ENCODE measurements at regions not wholly inside any gene's neighbourhood (a gene's known extent, or its start where the extent isn't known, plus 50 kb on each side); places are given as distances from the start of the nearest gene placed in this dataset.

GRCh38 chr12:13887779-13888388, 93.5 kb downstream of the GRIN2B start:
- FAIRE-seq: no peak
- Histone ChIP-seq H3K36me3 (ENCODE audit: control insufficient read depth, insufficient read depth, low read length) (no peaks in the 10 kb centered on the region), H3K4me3 (ENCODE audit: low read depth, low read length) (no peak overlapping the region), H3K27me3 (ENCODE audit: control insufficient read depth, insufficient read depth, low read length) (no peaks in the 10 kb centered on the region)
- no peak for DNase-seq (ENCODE audit: low read depth)
- TF ChIP-seq, protein P1, sequence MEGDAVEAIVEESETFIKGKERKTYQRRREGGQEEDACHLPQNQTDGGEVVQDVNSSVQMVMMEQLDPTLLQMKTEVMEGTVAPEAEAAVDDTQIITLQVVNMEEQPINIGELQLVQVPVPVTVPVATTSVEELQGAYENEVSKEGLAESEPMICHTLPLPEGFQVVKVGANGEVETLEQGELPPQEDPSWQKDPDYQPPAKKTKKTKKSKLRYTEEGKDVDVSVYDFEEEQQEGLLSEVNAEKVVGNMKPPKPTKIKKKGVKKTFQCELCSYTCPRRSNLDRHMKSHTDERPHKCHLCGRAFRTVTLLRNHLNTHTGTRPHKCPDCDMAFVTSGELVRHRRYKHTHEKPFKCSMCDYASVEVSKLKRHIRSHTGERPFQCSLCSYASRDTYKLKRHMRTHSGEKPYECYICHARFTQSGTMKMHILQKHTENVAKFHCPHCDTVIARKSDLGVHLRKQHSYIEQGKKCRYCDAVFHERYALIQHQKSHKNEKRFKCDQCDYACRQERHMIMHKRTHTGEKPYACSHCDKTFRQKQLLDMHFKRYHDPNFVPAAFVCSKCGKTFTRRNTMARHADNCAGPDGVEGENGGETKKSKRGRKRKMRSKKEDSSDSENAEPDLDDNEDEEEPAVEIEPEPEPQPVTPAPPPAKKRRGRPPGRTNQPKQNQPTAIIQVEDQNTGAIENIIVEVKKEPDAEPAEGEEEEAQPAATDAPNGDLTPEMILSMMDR (IDR thresholded peaks at IDR 0.05; ENCODE audit: insufficient read depth, low read length, severe bottlenecking): no peak

DNA sequence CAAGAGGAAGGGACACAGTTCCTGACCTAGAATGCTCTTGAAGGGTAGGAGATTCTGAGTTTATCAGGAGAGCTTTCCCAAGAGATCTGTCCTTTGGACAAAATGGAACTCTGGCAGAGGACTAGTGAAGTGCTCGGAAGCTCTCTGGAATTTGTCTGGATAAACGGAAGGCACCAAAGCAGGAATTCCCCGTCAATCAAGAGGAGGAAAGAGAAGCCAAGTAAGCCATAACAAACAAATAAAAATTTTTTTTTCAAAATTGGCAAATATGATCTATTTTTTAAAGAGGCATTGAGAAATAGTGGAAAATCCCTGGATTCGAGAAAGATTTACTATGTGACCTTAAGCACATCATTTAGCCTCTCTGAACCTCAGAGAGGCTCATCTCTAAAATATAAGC, 99.2 kb downstream of the GRIN2B start:
- TF ChIP-seq, protein P1 (IDR thresholded peaks at IDR 0.05; ENCODE audit: insufficient read depth, low read length, severe bottlenecking): no peak
- Histone ChIP-seq H3K36me3 (ENCODE audit: control insufficient read depth, insufficient read depth, low read length) (no peaks in the 10 kb centered on the region), H3K4me3 (ENCODE audit: low read depth, low read length) (no peak overlapping the region), H3K27me3 (ENCODE audit: control insufficient read depth, insufficient read depth, low read length) (no peaks in the 10 kb centered on the region)
- FAIRE-seq (no peak), DNase-seq (ENCODE audit: low read depth) (no peak)

DNA sequence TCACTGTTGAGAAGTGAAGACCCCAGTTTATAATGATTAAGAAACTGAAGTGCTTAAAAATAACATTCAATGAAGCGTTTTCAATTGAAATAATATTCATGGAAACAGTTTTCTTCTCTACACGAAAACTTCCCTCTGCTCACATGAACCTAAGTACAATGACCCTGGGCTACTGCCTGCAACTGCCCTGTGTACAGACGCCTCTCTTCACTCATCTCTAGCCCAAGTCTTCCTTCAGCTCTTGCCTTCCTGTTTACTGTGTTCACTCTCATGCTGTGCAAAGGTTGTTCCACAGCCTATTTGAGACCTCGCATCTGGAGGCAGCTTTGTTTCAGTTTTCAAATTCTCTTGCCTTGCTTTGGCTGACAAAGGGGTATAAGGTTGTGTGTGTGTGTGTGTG, 100.8 kb downstream of the GRIN2B start:
- no peak overlapping the region for H3K4me3 ChIP-seq (ENCODE audit: low read depth, low read length)
- TF ChIP-seq, protein P1 (IDR thresholded peaks at IDR 0.05; ENCODE audit: insufficient read depth, low read length, severe bottlenecking): no peak
- DNase-seq (ENCODE audit: low read depth) (no peak), FAIRE-seq (no peak)
- H3K27me3 ChIP-seq (ENCODE audit: control insufficient read depth, insufficient read depth, low read length): no peaks in the 10 kb centered on the region
- H3K36me3 ChIP-seq (ENCODE audit: control insufficient read depth, insufficient read depth, low read length): no peaks in the 10 kb centered on the region

- Histone ChIP-seq H3K36me3 (ENCODE audit: control insufficient read depth, insufficient read depth, low read length) (no peaks in the 10 kb centered on the region), H3K4me3 (ENCODE audit: low read depth, low read length) (no peak overlapping the region), H3K27me3 (ENCODE audit: control insufficient read depth, insufficient read depth, low read length) (no peaks in the 10 kb centered on the region)
- no peak for FAIRE-seq
- DNase-seq (ENCODE audit: low read depth): no peak
- TF ChIP-seq, protein P1 (IDR thresholded peaks at IDR 0.05; ENCODE audit: insufficient read depth, low read length, severe bottlenecking): no peak
These were observed 105.7 kb downstream of the GRIN2B start for GRCh38 chr12:13875744-13876143.

DNA sequence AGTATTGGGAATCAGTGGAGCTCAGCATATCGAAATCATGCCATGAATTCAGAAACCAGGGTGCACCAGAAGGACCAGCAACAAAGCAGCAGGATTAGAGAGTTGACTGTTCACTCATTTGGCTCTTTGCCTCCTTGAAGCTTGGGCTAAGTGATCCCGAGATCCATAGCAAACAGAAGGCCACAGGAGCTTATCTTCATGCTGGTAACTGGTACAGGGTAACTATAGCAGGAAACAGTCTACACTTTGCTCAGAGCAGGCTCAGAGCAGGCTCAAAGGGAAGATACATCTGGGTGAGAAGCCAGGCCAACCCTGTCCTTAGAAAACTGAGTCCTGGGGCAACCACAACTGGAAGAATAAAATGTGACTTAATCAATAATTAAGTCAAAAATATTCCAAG, 111.1 kb downstream of the GRIN2B start:
- FAIRE-seq: no peak

More for the DNA sequence above, 111.1 kb downstream of the GRIN2B start:
- no peaks in the 10 kb centered on the region for H3K36me3 ChIP-seq (ENCODE audit: control insufficient read depth, insufficient read depth, low read length)
- TF ChIP-seq, protein P1 (IDR thresholded peaks at IDR 0.05; ENCODE audit: insufficient read depth, low read length, severe bottlenecking): no peak
- no peak for DNase-seq (ENCODE audit: low read depth)
- no peaks in the 10 kb centered on the region for H3K27me3 ChIP-seq (ENCODE audit: control insufficient read depth, insufficient read depth, low read length)
- H3K4me3 ChIP-seq (ENCODE audit: low read depth, low read length): no peak overlapping the region

All from bronchial epithelial cell (primary cell).